ENCODE measurements at regions not wholly inside any gene's neighbourhood (a gene's known extent, or its start where the extent isn't known, plus 50 kb on each side); places are given as distances from the start of the nearest gene placed in this dataset.

DNA sequence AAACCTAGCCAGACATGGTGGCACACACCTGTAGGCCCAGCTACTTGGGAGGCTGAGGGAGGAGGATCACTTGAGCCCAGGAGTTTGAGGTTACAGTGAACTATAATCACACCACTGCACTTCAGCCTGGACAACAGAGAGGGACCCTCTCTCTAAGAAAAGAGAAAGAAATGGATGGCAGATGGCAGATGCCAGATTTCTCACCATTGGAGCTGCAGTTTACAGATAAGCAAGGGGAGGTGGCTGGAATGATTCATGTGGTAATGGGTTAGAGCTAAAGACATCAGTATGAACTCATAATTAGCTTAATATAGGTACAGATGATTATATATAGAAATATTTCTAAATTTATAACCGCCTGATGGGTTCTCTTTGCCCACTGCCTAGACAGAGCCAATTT lies 80.1 kb upstream of the IPO5 start:
- H2BK20ac ChIP-seq (ENCODE audit: low read length), result no peak overlapping the region
- H3K18ac ChIP-seq (ENCODE audit: extremely low read depth, low read length), result no peak overlapping the region
- DNase-seq (ENCODE audit: low read depth in 1 of 2, low spot score in 2 of 2) (peak in 1 of 2 experiments; percentile 3), FAIRE-seq (no peak)
- H3K56ac ChIP-seq (replicated peaks; ENCODE audit: insufficient read length, low read depth, low read length), result no peak overlapping the region
- no peaks in the 10 kb centered on the region for H3K79me2 ChIP-seq (ENCODE audit: control insufficient read depth in 1 of 2, insufficient read depth in 2 of 2, low read length in 2 of 2)
- H2BK120ac ChIP-seq (replicated peaks; ENCODE audit: low read depth, low read length), result no peak overlapping the region
- no peaks in the 10 kb centered on the region for H3K9me3 ChIP-seq (ENCODE audit: insufficient read depth in 2 of 2, low read depth in 1 of 2, low read length in 1 of 2)
- ChIA-PET CTCF (ENCODE audit: partially characterized antibody) (interaction anchor here (0.9 to 2.6 kb wide), 3 partner anchors 9 to 38 kb away, joined by 4 to 7 read pairs (median 5); no protein-coding TSS in a partner anchor), POLR2A (ENCODE audit: partially characterized antibody) (no interaction called here)
- no peak overlapping the region for H3K27ac ChIP-seq (ENCODE audit: low read depth, low read length)
- H2AK5ac ChIP-seq (ENCODE audit: low read depth, low read length), result no peak overlapping the region
- H2BK15ac ChIP-seq (ENCODE audit: low read length), result no peak overlapping the region
- H4K8ac ChIP-seq (ENCODE audit: extremely low read depth, insufficient read depth, low read length), result no peak overlapping the region
- no peak overlapping the region for H2BK12ac ChIP-seq (ENCODE audit: low read depth, low read length)
- no peak overlapping the region for H2AFZ ChIP-seq (ENCODE audit: low read length)
- H3K79me1 ChIP-seq (ENCODE audit: low read depth, low read length), result no peaks in the 10 kb centered on the region
- no peaks in the 10 kb centered on the region for H4K20me1 ChIP-seq (replicated peaks in 1 of 2; ENCODE audit: control insufficient read depth in 1 of 2, insufficient read depth in 2 of 2, low read length in 2 of 2)
- TF ChIP-seq BRCA1 (IDR thresholded peaks at IDR 0.05; ENCODE audit: low read depth, low read length), result no peak
- no peak for TF ChIP-seq SRF (IDR thresholded peaks at IDR 0.05; ENCODE audit: low read depth, low read length)
- TF ChIP-seq BACH1 (IDR thresholded peaks at IDR 0.05; ENCODE audit: low read length), result no peak
- TF ChIP-seq ATF2 (IDR thresholded peaks at IDR 0.05; ENCODE audit: low read length), result no peak
- TF ChIP-seq RFX5 (IDR thresholded peaks at IDR 0.05; ENCODE audit: borderline replicate concordance, low read depth, low read length), result no peak
- TF ChIP-seq SP4 (IDR thresholded peaks at IDR 0.05; ENCODE audit: low read length), result no peak
- TF ChIP-seq RAD21 (IDR thresholded peaks at IDR 0.05 in 1 of 2, conservative IDR thresholded peaks at IDR 0.05 in 1 of 2; ENCODE audit: low read depth in 2 of 2, low read length in 2 of 2), result no peak
- TF ChIP-seq GABPA (IDR thresholded peaks at IDR 0.05; ENCODE audit: borderline replicate concordance, insufficient read depth, low read length), result no peak
- H3K9ac ChIP-seq (replicated peaks in 1 of 4; ENCODE audit: extremely low read depth in 1 of 4, low read depth in 3 of 4, low read length in 3 of 4), result no peak overlapping the region
- H4K91ac ChIP-seq (replicated peaks; ENCODE audit: insufficient read length, low read length), result no peak overlapping the region
- no peak overlapping the region for H3K4me3 ChIP-seq (ENCODE audit: extremely low read depth in 1 of 4, insufficient read depth in 2 of 4, low read depth in 3 of 4, low read length in 4 of 4)
- H3K4me1 ChIP-seq (replicated peaks in 1 of 4; ENCODE audit: control insufficient read depth in 3 of 4, insufficient read depth in 4 of 4, low read length in 3 of 4), result peaks cover 0 to 2% (median 0%) of the 10 kb centered on the region in 4 experiments; a peak in 2 of 7 replicates
- no peak overlapping the region for H2BK5ac ChIP-seq (ENCODE audit: low read depth, low read length)
- no peaks in the 10 kb centered on the region for H3K27me3 ChIP-seq (replicated peaks in 1 of 4; ENCODE audit: control insufficient read depth in 3 of 4, extremely low read depth in 1 of 4, insufficient read depth in 3 of 4, low read length in 3 of 4)
- H3K4me2 ChIP-seq (ENCODE audit: insufficient read depth in 1 of 2, low read depth in 2 of 2, low read length in 2 of 2), result no peak overlapping the region
- H3K23me2 ChIP-seq (ENCODE audit: low read depth, low read length), result no peaks in the 10 kb centered on the region; the same call in 1 of the 2 replicates
- no peak overlapping the region for H3K4ac ChIP-seq (replicated peaks; ENCODE audit: insufficient read length, low read depth, low read length)
- no peak overlapping the region for H3K23ac ChIP-seq (ENCODE audit: insufficient read length)
- no peak overlapping the region for H4K5ac ChIP-seq (ENCODE audit: insufficient read length, low read depth, low read length)
- WGBS, 2 experiments (ENCODE audit: extremely low coverage in 1 of 2, insufficient coverage in 1 of 2, insufficient read length in 1 of 2, insufficient replicate concordance in 2 of 2, low coverage in 1 of 2, low lambda C conversion rate in 2 of 2, missing lambda C conversion rate in 1 of 2), result 91% methylated on average over 1 of the region's 1 CpG; no CpG with 5 or more reads in 1 of the 2 experiments
- H3K36me3 ChIP-seq (ENCODE audit: control insufficient read depth in 2 of 4, insufficient read depth in 4 of 4, low read length in 3 of 4), result no peaks in the 10 kb centered on the region
- no peak overlapping the region for H3K14ac ChIP-seq (ENCODE audit: insufficient read length)
